OCI-LY1 (cell line): ENCODE measurements at regions not wholly inside any gene's neighbourhood (a gene's known extent, or its start where the extent isn't known, plus 50 kb on each side); places are given as distances from the start of the nearest gene placed in this dataset.

Experiments used
- H2AFZ ChIP-seq: fragments of 200-600 bp; sonication (generic), shearing (Covaris generic); 2 replicates; pipeline ENCODE4 v1.6.0; 2014; ENCODE audit warnings: antibody characterized with exemption, mild to moderate bottlenecking, low read length
- H3F3A ChIP-seq: fragments of 200-600 bp; sonication (generic), shearing (Covaris generic); 2 replicates; pipeline ENCODE4 v1.6.0; 2014; ENCODE audit warnings: mild to moderate bottlenecking, antibody characterized with exemption, low read length, moderate library complexity; ENCODE audit not compliant: insufficient read depth
- H3K27ac ChIP-seq: fragments of 200-600 bp; sonication (generic); 2 replicates; pipeline ENCODE4 v1.5.1; 2014; ENCODE audit warnings: low read length, mixed run types, mild to moderate bottlenecking, low read depth; ENCODE audit not compliant: poor library complexity, severe bottlenecking
- H3K27me3 ChIP-seq: fragments of 200-600 bp; sonication (generic); 2 replicates; pipeline ENCODE4 v1.6.0; 2014; ENCODE audit warnings: antibody characterized with exemption, mild to moderate bottlenecking, low read length, moderate library complexity; ENCODE audit not compliant: insufficient read depth
- H3K36me3 ChIP-seq: fragments of 200-600 bp; sonication (generic); 2 replicates; pipeline ENCODE4 v1.6.1; 2014; ENCODE audit warnings: mild to moderate bottlenecking, antibody characterized with exemption, low read length, moderate library complexity, mixed read lengths; ENCODE audit not compliant: insufficient read depth
- H3K4me1 ChIP-seq: fragments of 200-600 bp; sonication (generic); 2 replicates; pipeline ENCODE4 v1.5.1; 2014; ENCODE audit warnings: mild to moderate bottlenecking, low read length, moderate library complexity; ENCODE audit not compliant: insufficient read depth, severe bottlenecking
- H3K4me2 ChIP-seq: fragments of 200-600 bp; sonication (generic), shearing (Covaris generic); 2 replicates; pipeline ENCODE4 v1.6.1; 2014; ENCODE audit warnings: low read length
- H3K4me3 ChIP-seq: fragments of 200-600 bp; sonication (generic); 2 replicates; pipeline ENCODE4 v1.5.1; 2014; ENCODE audit warnings: low read length, low read depth, mild to moderate bottlenecking, mixed read lengths; ENCODE audit not compliant: poor library complexity, severe bottlenecking
- H3K79me2 ChIP-seq: fragments of 200-600 bp; shearing (Covaris generic); 2 replicates; pipeline ENCODE4 v1.6.1; 2016; ENCODE audit warnings: mixed run types, low read length, mixed read lengths; ENCODE audit not compliant: insufficient read depth
- H3K9ac ChIP-seq: fragments of 200-600 bp; sonication (generic), shearing (Covaris generic); 2 replicates; pipeline ENCODE4 v1.6.1; 2014; ENCODE audit warnings: mild to moderate bottlenecking, low read length, mixed read lengths
- H3K9me2 ChIP-seq: fragments of 200-600 bp; sonication (generic), shearing (Covaris generic); 2 replicates; pipeline ENCODE4 v1.6.1; 2014; ENCODE audit warnings: low read depth, mild to moderate bottlenecking, low read length, mixed read lengths
- H3K9me3 ChIP-seq: fragments of 200-600 bp; shearing (Covaris generic); 2 replicates; pipeline ENCODE4 v1.6.1; 2014; ENCODE audit warnings: low read length, mixed read lengths
- H4K20me1 ChIP-seq: fragments of 200-600 bp; sonication (generic), shearing (Covaris generic); 2 replicates; pipeline ENCODE4 v1.6.0; 2016; ENCODE audit warnings: mild to moderate bottlenecking, low read length; ENCODE audit not compliant: insufficient read depth
- CTCF ChIP-seq: fragments of 200-600 bp; sonication (generic), shearing (Covaris generic); IDR thresholded peaks from 2 replicates; pipeline ENCODE4 v1.5.1; 2017; ENCODE audit warnings: mild to moderate bottlenecking, antibody characterized with exemption, low read length, moderate library complexity, mixed read lengths
- EZH2 ChIP-seq: fragments of 200-600 bp; sonication (generic), shearing (Covaris generic); IDR thresholded peaks from 2 replicates; pipeline ENCODE4 v1.8.0; 2017; ENCODE audit warnings: borderline replicate concordance, mixed run types, mild to moderate bottlenecking, antibody characterized with exemption, low read length, moderate library complexity, mixed read lengths

- no peaks in the 10 kb centered on the region for H3F3A ChIP-seq
- no peaks in the 10 kb centered on the region for H3K9me2 ChIP-seq
- H2AFZ ChIP-seq = no peak overlapping the region
- no peak for TF ChIP-seq CTCF
- TF ChIP-seq EZH2 = no peak
- H3K4me3 ChIP-seq = no peak overlapping the region
- H3K4me1 ChIP-seq = no peaks in the 10 kb centered on the region
- no peaks in the 10 kb centered on the region for H4K20me1 ChIP-seq
- H3K27me3 ChIP-seq = no peaks in the 10 kb centered on the region; the same call in 1 of the 2 replicates
- H3K79me2 ChIP-seq = no peaks in the 10 kb centered on the region
- no peak overlapping the region for H3K27ac ChIP-seq
- H3K36me3 ChIP-seq = no peaks in the 10 kb centered on the region
- H3K9ac ChIP-seq = no peak overlapping the region
- no peaks in the 10 kb centered on the region for H3K9me3 ChIP-seq
- H3K4me2 ChIP-seq = no peak overlapping the region
Measured at GRCh38 chr3:189056646-189057335, 115.0 kb upstream of the TPRG1 start.

- Histone ChIP-seq H2AFZ (no peak overlapping the region), H3K27me3 (no peaks in the 10 kb centered on the region; the same call in 1 of the 2 replicates), H4K20me1 (no peaks in the 10 kb centered on the region), H3K9me2 (no peaks in the 10 kb centered on the region), H3K36me3 (no peaks in the 10 kb centered on the region), H3K9me3 (no peaks in the 10 kb centered on the region), H3K4me3 (no peak overlapping the region), H3K4me1 (no peaks in the 10 kb centered on the region), H3K4me2 (no peak overlapping the region), H3K79me2 (no peaks in the 10 kb centered on the region), H3K27ac (no peak overlapping the region), H3F3A (no peaks in the 10 kb centered on the region), H3K9ac (no peak overlapping the region)
- TF ChIP-seq EZH2 (no peak), CTCF (no peak)
Measured at GRCh38 chr3:189057369-189057768, 114.4 kb upstream of the TPRG1 start.

- H3F3A ChIP-seq = no peaks in the 10 kb centered on the region
- H3K27ac ChIP-seq = no peak overlapping the region
- H3K9me3 ChIP-seq = no peaks in the 10 kb centered on the region
- TF ChIP-seq EZH2 (no peak), CTCF (no peak)
- no peaks in the 10 kb centered on the region for H4K20me1 ChIP-seq
- H3K27me3 ChIP-seq = no peaks in the 10 kb centered on the region; the same call in 1 of the 2 replicates
- H3K79me2 ChIP-seq = no peaks in the 10 kb centered on the region
- H3K9ac ChIP-seq = no peak overlapping the region
- H3K4me1 ChIP-seq = no peaks in the 10 kb centered on the region
- no peak overlapping the region for H2AFZ ChIP-seq
- H3K36me3 ChIP-seq = no peaks in the 10 kb centered on the region
- H3K4me2 ChIP-seq = no peak overlapping the region
- no peaks in the 10 kb centered on the region for H3K9me2 ChIP-seq
- H3K4me3 ChIP-seq = no peak overlapping the region
Measured at GRCh38 chr3:189058071-189058470, 113.7 kb upstream of the TPRG1 start.
